ENCODE measurements at regions not wholly inside any gene's neighbourhood (a gene's known extent, or its start where the extent isn't known, plus 50 kb on each side); places are given as distances from the start of the nearest gene placed in this dataset.

GRCh38 chr2:242011167-242011513, 141.6 kb downstream of the RTP5 start:
- TF ChIP-seq POLR2AphosphoS5 (IDR thresholded peaks at IDR 0.05) (no peak), CTCF (IDR thresholded peaks at IDR 0.05) (no peak), POLR2A (IDR thresholded peaks at IDR 0.05) (no peak)
